GM12892 (cell line): ENCODE measurements at regions not wholly inside any gene's neighbourhood (a gene's known extent, or its start where the extent isn't known, plus 50 kb on each side); places are given as distances from the start of the nearest gene placed in this dataset.

Source experiments
- POLR2A ChIP-seq: IDR thresholded peaks from 2 replicates; pipeline ENCODE4 v1.6.1; 2011; ENCODE audit warnings: low read depth, low read length, control low read depth
- POLR2AphosphoS5 ChIP-seq: IDR thresholded peaks from 2 replicates; pipeline ENCODE4 v1.6.1; 2011; ENCODE audit warnings: low read depth, low read length, control low read depth

DNA sequence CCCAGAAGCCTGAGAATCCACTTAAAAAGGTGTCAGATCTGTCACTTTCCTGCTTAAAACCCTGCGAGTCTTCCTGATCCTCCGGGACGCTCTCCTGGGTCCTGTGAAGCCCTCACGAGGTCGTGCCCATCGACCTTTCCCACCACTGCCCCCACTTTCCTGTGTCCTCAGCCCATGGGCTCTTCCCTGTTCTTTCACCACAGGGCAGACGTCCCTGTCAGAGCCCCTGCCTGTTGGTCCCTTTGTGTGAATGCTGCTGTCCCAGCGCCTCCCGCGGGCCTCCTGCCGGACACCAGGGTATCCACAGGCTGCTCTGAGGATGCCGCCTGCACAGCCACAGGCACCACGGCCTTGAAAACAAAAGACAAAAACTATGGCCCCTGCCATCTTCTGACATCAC is 125.6 kb downstream of the TMEM18 start:
- TF ChIP-seq POLR2A (no peak), POLR2AphosphoS5 (no peak)
